GM18517 (cell line): ENCODE measurements at regions not wholly inside any gene's neighbourhood (a gene's known extent, or its start where the extent isn't known, plus 50 kb on each side); places are given as distances from the start of the nearest gene placed in this dataset.

Source experiments
- ATAC-seq: cut with Tn5 transposase; IDR thresholded peaks from one replicate; pipeline ENCODE4 v1.9.1; 2021; ENCODE audit warnings: mild to moderate bottlenecking, moderate library complexity; ENCODE audit not compliant: unreplicated experiment

- ATAC-seq = no peak
Measured at GRCh38 chr16:59320657-59321056, 586.5 kb upstream of the GOT2 start.

- ATAC-seq = no peak
Measured at GRCh38 chr16:59319871-59320270, 585.8 kb upstream of the GOT2 start.

- ATAC-seq = no peak
Measured at GRCh38 chr16:59305850-59306249, 571.7 kb upstream of the GOT2 start.

DNA sequence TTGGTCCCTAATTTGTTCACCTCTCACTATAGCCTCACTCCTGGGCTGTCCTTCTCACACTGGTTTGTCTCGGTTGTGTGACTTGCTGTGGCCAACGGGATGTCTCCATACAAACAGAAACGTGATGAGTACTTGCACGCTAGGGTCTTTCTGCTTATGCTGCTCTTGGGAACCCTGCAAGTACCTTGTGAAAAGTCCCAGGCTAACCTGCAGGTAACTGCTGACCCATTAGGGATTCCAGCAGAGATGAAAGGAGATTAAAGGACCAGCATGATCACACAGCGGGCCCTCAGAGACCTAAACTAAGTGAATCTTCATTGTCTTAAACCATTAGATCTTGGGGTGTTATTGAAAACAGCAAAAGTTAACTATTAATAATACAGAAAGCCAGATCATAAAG, 562.8 kb upstream of the GOT2 start:
- no peak for ATAC-seq

GRCh38 chr16:59295993-59296736, 562.0 kb upstream of the GOT2 start:
- ATAC-seq = no peak

DNA sequence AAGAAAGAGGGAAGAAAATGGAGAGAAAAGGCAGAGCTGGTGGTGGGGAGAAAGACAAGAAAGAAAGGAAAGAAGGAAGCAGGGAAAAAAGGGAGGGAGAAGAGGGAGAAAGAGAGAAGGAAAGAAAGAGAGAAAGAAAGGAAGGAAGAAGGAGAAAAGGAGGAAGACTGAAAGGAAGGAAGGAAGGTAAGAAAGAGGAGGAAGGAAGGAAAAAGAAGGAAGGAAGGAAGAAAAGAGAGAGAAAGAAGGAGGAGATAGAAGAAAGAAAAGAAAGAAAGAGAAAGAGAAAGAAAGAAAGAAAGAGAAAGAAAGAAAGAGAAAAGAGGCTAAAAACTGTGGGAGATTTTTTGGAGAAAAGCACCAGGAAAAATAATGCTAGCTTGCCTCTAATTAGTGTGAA, 561.4 kb upstream of the GOT2 start:
- no peak for ATAC-seq

GRCh38 chr16:59290718-59291117, 556.6 kb upstream of the GOT2 start:
- ATAC-seq = no peak

- no peak for ATAC-seq
Measured at GRCh38 chr16:59289151-59289550, 555.0 kb upstream of the GOT2 start.

DNA sequence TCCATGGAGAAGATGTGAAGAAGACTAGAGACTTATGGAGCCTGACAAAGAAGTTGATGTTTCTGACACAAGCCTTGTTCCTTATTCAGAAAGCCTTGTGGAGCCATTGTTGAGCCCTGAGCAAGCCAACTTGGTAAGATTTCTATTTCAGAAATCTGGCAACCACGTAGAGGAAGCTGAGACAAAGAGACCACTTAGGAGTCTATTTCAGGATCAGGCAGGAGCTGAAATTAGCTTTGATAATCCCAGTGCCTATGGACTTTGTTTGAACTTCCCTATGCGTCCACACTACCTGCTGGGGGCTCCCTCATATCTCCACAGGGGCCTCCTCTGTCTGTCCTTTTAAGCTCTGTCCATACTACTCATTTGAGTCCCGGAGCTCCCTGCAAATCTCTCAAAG, 540.0 kb upstream of the GOT2 start:
- ATAC-seq = no peak

DNA sequence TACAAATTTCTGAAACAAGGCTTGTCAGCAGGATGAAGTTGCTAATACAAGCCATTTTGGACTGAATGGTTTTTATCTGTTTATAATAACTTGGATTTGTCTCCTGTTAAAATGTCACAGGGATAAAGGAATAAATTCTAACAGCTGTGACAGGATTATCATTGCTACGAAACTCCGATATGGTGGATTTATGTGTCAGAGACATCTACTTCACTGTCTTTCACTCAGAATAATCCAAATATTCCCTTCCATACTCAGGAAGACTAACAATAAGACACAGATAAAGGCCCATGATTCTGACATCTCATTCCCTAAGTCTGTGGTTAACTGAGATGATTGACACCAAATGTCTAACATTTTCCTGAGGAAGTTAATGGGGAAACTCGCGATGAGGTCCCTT, 529.8 kb upstream of the GOT2 start:
- ATAC-seq = no peak

GRCh38 chr16:59260892-59261291, 526.8 kb upstream of the GOT2 start:
- no peak for ATAC-seq

DNA sequence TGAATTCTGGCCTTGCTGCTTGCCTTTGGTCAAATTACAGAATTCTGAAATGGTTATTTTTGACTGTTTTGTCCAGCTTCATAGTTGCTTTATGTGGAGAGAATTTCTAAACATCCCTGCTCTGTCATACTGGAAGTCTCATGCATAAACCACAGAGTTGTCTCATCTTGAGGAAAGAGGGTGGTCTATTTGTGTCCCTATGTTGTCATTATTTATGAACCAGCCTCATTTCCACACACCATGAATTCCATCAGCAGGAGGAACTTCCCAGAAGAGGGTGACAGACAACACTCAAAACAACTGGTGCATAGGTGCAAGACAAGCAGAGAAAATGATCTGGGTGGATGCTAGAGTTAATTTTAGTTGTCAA, 525.8 kb upstream of the GOT2 start:
- no peak for ATAC-seq

DNA sequence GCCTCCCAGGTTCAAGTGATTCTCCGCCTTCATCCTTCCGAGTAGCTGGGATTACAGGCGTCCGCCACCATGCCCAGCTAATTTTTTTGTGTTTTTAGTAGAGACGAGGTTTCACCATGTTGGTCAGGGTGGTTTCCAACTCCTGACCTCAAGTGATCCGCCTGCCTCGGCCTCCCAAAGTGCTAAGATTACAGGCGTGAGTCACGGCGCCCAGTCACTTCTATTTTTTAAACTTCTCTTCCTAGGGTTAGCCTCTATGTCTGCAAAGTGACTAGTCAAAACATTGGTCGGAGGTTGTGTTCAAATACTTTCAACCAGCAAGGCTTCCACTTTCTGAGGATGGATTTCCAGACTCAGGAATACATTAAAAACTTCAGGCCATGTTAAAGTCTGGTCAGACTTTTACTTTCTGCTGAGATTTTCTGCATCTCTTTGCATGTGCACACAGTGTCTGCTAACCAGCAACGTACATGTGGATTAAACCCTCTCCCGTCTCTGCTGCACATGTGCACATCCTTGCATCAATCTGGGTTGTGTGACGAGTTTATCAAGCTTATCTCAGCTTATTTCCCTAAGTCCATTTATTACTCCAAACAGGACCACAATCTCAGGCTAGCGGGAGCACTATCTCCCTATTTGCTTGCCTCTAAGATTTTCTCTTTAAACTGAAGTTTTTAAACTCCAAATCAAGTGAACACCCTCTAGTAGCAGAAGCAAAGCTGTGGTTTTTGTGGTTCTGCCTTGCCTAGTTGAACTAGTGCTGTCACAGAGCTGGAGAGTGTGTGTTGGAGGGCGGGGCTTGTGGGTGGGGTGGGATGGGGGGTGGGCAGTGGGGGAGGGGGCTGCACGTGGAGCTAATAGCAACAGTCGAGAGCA, 525.2 kb upstream of the GOT2 start:
- no peak for ATAC-seq

GRCh38 chr16:59252317-59252716, 518.2 kb upstream of the GOT2 start:
- ATAC-seq = no peak

GRCh38 chr16:59249011-59249410, 514.9 kb upstream of the GOT2 start:
- ATAC-seq = no peak

DNA sequence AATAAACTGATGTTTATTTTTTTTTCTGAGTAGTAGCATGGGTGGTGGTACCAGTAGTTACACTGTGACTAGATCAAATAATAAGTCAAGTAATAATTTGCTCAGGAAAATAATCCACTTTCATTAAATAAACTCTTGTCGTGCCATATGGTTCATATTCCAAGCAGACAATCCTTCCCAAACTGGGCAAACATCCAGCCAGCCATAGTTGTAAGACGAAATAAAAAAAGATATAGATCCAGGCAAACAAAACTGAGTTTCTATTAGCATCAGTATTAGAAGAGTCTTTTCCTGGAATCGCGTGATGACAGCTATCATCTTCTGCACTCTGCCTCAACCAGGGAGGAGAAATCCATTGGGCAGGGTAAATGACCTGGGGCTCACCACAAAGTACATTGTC, 508.4 kb upstream of the GOT2 start:
- ATAC-seq = no peak

GRCh38 chr16:59238246-59238645, 504.1 kb upstream of the GOT2 start:
- no peak for ATAC-seq

DNA sequence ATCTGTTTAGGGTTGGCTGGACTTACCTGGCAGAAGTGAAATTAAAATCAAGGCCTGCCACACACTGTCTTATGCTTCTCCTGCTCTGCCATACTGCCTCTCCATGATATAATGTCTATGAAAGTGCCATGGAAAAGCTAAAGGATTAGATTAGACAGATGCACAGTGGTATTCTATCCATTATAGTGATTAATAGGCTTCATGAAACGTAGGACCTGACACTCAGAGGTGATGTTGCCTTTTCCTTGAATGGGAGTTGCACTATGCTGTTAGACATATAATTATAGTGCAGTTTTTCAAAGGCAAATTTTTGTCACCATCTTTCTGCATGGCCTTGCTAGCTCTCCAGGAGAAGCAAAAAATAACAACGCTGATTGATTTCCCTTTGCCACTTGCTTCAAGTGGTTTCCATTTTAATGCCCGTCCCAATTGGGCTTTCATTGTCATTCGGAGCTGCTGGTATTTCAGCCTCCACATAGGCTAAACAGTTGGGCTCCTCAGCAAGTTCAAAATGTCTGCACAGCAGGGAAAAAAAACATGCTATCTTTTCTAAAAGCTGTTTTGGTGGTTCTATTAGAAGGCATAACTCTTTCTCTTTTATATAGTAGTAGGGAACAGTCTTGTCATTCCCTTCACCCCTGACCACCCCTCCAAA, 502.8 kb upstream of the GOT2 start:
- no peak for ATAC-seq

GRCh38 chr16:59224401-59224800, 490.3 kb upstream of the GOT2 start:
- no peak for ATAC-seq

DNA sequence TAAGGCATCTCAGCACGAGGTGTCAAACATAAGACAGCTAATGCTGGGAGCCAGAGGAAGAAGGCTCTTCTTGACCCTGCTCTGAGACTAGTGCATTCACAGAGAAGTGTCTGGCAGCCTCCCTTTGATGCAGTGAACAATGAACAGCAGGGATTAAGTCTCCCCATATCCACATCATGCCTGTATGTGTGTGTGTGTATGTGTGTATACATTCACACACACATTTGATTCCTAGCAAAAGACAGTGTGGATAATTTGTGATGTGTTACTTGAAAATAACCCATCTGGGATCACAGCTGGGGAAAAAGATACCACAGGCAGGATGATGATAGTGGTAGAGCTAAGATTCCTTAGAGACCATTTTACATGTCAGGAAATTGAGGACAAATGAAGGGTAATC, 485.9 kb upstream of the GOT2 start:
- ATAC-seq = no peak

GRCh38 chr16:59216291-59216690, 482.2 kb upstream of the GOT2 start:
- no peak for ATAC-seq

- ATAC-seq = no peak
Measured at GRCh38 chr16:59214455-59214854, 480.3 kb upstream of the GOT2 start.
